ENCODE measurements at regions not wholly inside any gene's neighbourhood (a gene's known extent, or its start where the extent isn't known, plus 50 kb on each side); places are given as distances from the start of the nearest gene placed in this dataset.
"Not testable (repeated sequence)": the region's sequence is repeated elsewhere in the genome, so short reads cannot be mapped to it uniquely, and the experiment has no call there.

DNA sequence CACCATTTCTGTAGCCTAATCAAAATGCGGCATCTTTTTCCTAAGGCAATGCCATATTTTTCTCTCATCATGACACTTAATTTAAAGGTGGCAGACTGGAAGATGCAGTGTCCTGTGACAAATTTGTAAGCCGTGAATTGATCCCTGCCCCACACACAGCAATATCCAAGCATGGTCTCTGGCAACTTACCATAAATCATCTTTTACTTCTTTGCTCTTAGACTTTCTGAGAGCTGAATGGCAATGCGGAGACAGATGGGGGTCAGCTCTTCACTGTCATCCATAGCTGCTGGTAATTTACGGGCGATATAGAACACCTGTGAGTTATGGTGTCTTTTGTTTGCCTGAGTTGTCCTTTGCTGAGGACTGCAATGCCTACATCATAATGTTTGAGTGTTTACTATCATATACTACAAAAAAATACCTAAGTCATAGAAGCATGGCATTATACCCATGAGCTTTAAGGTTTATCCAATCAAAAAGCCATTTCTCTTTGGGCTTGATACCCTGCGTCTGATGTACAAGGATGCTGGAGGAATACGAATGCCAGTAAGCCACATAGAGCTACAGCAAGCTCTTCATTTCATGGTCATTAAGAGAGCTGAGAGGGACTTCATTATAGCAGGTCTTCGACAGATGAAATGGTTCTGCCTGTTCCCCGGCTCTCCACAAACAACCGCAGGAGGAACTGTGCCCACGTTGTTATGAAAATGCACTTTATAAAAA is 148.1 kb downstream of the TRIML1 start:
- no peak for DNase-seq

DNA sequence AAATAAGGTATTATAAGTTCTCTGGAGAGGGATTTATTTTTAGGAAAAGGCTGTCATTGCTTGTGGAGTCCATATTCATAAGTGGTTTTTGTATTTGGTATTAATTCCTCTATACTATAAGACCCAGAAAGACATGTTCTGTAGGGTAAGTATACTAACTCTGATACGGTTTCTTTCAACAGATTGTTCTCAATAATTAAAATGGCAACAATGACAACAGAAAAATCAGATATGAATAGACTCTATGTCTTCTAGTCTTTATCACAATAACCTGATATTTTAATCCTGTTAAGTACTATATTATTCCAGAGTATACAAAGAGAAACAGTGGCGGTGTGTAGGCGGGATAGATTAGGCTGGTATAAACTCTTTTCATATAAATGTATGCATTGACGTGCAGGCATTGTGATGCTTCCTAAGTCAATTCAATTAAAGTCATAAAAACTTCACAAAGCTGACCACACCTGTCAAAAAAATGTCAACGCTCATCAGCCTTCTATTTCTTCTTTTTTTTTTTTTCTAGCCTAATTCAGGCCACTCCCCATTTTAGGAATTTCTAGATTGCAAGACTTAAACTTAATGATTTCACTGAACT is 150.4 kb downstream of the TRIML1 start:
- DNase-seq = no peak

DNA sequence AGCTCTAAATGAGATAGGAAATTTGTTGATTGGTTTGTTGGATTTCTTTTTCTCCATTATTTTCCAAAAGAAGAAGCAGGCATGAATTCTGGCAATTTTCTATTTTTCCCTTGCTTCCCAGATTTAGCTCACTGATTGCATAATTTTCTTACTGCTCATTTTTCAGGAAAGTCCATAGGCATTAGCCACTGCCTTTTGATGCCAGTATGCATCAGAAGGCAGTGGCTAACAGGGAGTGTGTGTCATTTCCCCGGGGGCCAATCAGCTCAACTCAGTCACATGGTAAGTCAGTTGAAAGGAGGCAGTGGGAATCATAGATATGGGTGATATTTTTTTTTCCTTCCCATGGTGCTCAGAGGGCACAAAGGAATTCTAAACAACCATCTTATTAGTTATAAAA is 156.7 kb downstream of the TRIML1 start:
- DNase-seq = no peak

DNA sequence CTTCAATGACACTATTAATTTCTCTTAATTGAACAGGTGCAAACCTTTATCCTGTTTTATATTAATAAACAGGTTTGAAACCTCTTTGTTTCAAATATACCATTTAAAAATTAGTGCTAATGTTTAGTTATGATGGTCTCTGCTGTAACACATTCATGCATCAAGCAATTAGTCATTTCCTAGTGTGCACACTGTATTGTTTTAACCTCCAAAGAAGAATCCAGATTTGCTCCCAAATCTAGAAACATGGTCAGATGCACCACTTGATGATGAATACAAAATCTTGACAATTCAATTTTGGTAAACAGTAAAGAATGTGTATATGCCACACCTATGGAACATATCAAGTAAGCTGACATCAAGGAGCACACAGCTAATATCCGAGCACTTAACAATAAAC is 157.1 kb downstream of the TRIML1 start:
- no peak for DNase-seq

DNA sequence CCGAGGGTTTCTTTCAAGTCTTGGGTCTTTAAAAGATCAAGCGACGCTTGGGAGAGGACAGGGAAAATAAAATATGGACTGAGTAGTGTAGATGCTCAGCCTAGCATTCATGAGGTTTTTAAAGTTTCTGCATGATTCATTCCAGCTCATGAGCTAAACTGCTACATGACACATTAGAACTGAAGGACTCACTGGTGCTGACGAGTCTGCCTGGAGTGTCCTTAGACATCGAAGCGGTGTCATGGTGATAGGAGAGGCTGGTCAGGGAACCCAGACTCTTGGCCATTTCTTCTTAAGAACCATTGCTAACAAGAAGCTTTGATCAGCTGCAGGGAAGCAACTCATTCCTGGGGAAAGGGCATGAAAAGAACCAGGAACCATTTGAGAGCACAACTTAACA is 158.6 kb downstream of the TRIML1 start:
- no peak for DNase-seq

DNA sequence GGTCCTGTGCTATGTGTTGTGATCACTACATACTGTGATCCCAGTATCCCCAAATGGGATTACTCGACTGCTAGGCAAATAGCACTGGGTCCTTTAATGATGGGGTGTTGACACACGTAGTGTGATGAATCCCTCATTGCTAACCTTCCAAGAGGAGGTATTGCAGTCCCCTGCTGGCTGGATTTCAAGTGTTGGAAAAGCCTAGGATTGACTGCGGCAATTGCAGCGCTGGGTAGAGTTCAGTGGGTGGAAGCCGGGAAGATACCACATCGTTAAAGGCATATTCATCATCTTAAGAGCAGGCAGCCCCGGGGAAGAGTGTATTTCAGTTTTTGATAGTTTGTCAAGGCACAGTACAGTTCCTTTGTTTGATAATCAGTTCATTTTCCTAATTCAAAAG is 159.9 kb downstream of the TRIML1 start:
- DNase-seq = no peak

DNA sequence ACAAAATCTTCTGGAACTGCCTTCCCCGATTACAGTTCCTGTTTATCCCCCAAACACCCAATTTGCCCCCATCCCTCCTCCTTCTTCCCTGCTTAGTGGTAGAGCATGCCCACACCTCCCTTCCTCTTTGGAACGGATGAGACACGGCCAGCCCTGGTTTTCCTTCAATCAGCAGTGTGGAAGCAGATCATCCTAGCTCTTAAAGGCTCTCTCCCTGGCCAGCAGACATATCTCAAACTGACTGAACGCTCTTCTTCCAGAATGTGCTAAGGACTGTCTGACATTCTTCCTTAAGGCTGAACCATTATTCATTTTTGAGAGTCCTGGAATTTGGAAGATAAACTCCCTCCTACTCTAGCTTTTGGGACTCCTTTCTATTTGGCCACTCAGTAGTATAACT is 161.1 kb downstream of the TRIML1 start:
- DNase-seq = no peak

DNA sequence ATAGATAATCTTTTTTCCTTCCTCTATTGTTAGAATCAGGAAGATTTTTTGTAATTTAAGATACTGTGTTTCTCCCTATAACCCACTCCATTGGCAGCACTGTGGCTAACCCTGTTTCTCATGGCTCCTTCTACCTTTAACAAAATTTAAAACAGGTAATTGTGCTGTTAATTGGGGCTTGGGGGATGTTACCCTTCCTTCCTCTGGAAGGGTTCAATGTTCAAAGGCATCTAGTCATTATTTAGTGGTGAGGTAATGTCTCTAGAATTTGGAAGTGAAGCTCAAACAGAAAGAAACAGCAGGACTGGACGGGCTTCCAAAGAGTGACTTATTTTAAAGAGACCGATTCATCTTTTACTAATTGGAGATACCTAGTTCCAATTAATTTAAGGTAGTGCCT is 166.4 kb downstream of the TRIML1 start:
- DNase-seq = no peak

DNA sequence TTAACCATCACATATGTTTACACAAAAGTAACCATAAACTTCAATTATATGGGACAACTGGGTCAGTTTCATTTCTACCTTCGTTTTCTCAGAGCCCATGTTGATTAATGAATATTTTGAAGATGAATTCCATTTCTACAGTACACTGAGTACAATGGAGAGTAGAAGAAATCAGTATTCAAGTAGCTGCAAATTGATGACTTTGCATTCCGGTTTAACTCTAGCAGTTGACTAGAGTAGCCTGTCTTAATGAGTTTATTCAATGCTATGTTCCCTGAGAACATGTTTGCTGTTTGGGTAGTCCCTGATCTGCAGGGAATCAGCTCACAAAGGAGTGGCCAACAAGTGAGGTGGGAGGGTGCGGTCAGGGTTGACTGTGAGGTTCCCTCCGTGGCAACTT is 168.3 kb downstream of the TRIML1 start:
- no peak for DNase-seq

DNA sequence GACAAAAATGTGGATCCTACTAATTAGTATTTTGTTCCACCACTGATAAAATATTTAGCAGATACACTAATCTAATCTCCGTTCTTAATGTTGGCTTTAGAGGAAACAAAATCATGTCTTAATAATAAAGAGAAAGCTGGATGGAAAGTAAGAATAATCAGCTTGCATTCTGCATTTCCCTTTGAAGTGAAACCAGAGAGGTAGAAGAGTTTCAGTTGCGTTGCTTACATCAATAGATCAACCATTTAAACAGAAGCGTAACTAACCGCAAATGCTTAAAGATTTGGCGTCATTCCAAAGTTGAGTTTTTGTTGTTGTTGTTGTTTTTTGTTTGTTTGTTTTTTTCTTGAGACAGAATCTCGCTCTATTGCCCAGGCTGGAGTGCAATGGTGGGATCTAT is 168.9 kb downstream of the TRIML1 start:
- no peak for DNase-seq

DNA sequence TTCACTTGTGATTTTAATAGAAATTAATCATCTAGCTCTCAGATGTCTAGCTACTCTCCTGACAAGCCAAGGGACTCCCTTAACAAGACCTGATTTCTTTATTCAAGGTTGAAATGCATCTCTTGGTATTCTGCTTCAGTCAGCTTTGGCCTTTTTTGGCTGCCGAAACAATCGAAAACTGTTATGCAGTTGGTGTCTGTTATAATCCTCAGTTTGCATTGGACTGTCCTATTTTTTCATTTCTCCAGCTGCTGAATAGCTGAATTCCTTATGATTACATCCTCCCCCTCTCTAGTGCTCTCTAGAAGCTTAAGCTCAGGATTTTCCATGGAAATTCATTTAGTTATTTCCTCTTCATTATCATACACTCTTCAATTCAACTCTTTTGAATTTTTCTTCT is 177.2 kb downstream of the TRIML1 start:
- no peak for DNase-seq

DNA sequence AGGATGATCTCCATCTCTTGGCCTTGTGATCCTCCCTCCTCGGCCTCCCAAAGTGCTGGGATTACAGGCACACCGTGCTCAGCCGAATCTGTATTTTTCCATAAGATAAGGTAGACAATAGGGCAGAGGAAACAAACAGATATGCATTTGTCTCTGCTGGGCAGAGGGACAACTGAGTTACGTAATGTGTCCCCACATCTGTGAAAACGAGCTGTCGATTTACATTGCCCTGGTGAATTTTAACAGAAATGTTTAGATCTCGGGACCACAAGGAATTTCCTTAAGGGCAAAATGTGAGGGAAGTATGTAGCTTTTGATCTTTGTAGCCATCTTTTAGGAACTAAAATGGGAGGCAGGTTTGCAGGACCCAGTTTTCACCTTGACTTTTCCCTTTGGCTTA is 189.7 kb downstream of the TRIML1 start:
- DNase-seq = no peak

DNA sequence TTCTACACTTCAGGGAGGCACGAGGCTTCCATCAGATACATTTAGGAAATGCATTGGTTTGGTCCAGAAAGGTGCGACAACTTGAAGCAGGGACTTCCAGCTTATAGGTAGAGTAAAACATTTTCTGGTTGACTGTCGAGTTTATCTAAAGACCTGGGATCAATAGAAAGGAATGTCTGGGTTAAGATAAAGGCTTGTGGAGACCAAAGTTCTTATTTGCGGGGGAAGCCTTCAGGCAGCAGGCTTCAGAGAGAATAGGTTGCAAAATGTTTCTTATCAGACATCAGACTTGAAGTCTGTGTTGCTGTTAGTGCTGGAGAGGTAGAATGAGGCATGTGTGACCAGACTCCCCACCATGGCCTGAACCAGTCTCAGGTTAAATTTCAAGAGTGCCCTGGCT is 190.3 kb downstream of the TRIML1 start:
- no peak for DNase-seq

DNA sequence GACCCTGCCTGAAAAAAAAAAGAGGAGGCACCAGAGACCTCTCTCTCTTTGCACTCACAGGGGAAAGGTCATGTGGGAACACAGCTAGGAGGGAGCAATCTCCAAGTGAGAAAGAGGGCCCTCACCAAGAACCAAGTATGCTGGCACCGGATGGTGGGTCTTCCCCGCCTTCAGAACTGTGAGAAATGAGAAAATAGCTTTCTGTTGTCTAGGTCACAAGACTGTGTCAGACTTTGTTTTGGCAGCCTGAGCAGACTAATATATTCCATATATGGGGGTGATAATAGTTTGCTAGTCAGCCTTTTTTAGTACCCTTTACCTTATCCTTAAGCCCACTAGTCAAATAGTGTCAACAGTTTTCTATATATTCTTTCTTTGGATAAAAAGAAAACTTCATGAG is 193.0 kb downstream of the TRIML1 start:
- DNase-seq = no peak

DNA sequence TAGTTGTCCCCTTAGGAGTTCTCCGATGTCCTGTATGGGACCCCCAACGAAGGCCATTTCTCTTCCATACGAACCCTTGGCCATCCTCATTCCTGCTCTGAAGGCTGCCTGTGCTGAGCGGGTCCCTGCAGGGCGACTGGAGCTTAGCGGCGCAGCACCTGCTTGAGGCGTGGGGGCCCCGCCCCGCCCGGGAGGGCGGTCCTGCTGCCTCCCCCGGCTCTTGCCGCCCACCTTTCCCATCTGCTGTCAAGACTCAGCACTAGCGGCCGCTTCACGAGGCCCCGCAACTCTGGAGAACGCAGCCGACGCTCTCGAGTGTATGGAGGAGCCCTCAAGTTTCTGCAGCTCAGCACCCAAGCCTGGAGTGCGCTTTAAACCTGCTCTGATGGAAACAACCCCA is 197.7 kb downstream of the TRIML1 start:
- DNase-seq = no peak

DNA sequence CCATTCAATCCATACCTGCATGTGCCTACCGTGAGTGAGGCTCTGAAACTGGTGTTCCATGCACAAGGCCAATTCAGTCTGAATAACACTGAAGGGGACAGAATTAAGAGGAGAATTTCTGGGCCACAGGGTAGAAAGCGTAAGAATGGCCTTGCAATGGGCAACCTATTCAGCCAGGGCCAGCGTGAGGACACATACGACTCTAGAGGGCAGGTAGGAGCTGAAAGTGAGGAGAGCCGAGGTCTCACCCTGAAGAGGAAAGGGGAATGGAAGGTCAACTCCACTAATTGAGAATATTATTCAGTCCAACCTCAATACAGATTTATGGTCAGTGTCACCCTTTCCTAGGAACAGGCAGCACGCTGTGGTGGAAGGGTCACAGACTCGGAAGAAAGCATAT is 202.2 kb downstream of the TRIML1 start:
- DNase-seq = no peak

DNA sequence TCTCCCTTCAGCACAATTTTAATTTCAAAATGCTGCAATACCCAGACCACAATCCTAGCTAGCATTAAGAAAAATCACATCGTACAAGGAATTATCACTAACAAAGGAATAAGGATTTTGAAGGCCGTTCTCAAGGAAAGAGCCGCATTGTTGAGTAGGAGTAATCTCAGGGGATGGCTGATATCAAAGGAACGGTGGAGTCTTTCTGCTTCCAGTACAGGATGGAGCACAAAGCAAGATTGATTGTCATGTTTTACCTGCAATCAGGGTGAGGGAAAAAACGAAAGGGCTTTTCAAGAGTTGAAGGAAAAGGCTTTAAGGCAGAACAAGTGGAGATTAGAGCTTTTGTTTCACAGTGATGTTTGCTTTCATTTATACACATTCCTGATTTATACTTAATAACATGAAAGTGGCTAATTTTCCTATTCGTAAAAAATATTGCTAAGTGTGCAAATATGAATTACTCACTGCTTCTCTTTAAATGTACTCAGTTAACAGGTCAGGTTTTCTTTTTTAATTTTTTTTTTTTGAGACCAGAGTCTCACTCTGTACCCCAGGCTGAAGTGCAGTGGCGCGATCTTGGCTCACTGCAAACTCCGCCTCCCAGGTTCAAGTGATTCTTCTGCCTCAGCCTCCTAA is 207.0 kb downstream of the TRIML1 start:
- DNase-seq = no peak

DNA sequence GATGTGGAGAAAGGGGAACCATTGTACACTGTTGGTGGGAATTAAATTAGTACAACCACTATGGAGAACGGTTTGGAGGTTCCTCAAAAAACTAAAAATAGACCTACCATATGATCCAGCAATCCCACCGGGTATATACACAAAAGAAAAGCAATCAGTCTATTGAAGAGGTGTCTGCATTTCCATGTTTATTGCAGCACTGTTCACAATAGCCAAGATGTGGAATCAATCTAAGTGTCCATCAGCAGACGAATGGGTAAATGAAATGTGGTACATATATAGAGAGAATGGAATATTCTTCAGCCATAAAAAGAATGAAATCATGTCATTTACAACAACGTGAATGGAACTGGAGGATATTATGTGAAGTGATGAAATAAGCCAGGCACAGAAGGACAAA is 208.1 kb downstream of the TRIML1 start:
- DNase-seq = no peak

DNA sequence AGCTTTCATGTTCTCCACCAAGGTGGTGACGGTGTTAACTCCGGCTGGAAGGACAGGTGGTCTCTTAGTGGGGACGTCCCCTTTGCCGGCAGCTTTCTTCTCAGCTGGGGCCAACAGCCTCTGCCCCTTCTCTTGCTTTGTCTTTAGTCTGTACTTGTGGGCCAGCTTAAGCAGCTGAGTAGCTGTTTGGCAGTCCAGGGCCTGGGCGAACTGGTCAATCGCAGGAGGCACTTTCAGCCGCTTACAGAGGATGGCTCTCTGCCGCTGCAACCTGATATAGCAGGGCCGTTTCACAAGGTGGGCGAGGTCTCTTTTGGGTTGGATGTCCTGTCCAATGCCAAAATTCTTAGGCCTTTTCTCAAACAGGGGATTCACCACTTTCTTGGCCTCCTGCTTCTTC is 210.3 kb downstream of the TRIML1 start:
- DNase-seq = not testable (repeated sequence)

DNA sequence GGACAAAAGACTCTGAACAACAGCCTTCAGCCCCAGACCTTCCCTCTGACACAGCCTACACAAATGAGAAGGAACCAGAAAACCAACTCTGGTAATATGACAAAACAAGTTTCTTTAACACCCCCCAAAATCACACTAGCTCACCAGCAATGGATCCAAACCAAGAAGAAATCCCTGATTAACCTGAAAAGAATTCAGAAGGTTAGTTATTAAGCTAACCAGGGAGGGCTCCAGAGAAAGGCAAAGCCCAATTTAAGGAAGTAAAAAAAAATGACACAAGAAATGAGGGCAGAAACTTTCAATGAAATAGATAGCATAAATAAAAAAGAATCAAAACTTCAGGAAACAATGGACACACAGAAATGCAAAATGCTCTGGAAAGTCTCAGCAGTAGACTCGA is 224.0 kb downstream of the TRIML1 start:
- no peak for DNase-seq

DNA sequence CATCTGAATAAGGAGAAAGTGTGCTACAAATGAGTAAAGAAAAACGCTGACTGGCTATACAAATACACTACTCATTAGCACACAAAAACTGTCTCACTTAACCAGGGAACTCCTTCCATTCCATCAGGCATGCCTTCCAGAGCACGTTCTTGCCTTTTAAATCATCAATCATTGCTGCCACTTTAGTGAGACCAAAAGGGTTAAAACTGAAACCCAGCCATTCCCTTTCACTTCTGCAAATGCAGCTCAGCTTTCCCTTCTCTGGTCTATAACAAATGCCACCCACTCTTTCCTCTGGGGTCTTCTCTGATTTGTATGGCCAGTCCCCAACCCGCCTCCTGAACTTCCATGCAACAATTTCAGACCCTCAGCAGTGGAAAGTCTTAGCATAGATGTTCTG is 231.5 kb downstream of the TRIML1 start:
- no peak for DNase-seq

DNA sequence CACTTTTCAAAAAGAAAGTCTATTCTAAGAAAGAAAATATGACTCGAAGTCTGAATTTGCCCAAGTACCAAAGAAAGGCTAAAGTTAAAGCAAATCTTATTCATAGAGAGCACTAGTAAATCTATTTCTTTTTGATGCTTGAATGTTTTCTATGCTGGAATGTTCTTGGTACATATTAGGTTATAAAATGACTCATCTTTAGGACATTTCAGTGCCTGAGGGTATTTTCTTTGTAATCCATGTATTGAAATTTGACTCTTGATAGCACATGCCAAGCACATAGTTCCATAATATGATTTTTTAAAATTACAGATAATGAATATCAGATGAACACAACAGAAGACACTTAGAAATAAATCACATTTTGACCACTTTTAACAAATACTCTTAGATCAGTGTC is 232.8 kb downstream of the TRIML1 start:
- DNase-seq = no peak

DNA sequence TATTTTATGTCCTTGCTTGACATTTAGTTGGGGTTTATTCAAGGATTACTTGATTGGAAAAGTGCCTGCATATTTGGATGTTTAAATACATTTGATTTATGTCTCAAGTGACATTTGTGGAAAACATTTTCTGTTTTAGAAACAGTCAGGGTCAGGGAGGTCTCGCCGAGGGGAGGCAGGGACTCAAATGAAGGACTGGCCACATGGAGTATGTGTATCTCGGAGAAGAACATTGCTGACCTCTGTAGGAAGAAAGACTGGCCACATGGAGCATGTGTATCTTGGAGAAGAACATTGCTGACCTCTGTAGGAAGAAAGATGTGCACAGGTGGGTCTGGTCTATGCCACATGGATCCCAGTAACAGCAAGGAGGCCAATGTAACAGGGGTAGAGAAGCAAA is 233.6 kb downstream of the TRIML1 start:
- no peak for DNase-seq

DNA sequence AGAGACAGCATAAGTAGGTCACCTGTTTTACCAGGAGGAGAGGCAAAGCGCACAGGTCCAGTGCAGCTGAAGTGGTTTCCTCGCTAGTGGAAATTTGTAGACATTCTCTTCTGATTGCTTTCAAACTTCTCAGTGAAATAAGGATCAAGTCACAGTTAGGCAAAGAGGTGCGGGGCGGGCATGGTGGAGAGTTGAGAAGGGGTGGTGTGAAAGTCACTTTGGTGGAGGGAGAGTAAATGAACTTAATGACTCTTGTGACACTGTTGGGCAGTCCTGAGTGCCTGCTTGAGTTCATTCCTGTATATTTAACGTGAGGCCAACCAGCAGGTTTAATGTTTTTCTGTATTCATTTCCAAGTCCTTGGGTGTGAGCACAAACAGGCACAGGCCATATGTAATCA is 235.6 kb downstream of the TRIML1 start:
- no peak for DNase-seq

DNA sequence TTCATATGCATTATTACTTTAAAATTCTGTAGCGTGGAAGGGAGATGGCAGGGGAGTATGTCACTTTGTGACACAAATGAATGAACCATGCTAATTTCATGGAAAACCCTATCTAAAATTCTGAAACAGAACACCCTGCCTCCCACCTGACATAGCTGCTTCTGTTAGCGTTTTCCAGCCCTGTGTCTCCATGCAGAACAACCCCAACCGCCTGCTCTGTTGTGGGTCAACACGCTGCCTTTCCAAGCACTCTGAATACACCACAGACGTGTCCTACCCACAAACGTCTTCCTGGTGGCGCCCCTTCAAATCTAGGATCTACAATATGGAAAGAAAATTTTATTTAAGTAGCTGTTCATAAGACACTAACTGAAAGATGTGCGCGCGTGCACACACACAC is 238.6 kb downstream of the TRIML1 start:
- DNase-seq = no peak

Data from CD4-positive, alpha-beta T cell treated with Interleukin-17A for 4 hours (primary cell).